PC-9 (cell line): ENCODE measurements at regions not wholly inside any gene's neighbourhood (a gene's known extent, or its start where the extent isn't known, plus 50 kb on each side); places are given as distances from the start of the nearest gene placed in this dataset.

Experiments
- BruUV-seq: library from RNA; stranded (reverse); fragments of 400-500 nt; replicated peaks from 2 replicates; lab custom pipeline; 2021; lab: Mats Ljungman, UMichigan
- CTCF ChIA-PET: fragments of 300-600 bp; sonication (Branson Sonifier 250); formaldehyde crosslinking; loops from one replicate; lab custom pipeline; 2022; ENCODE audit warnings: antibody characterized with exemption; lab: Charles Lee
- POLR2A ChIA-PET: fragments of 300-600 bp; sonication (Branson Sonifier 250); formaldehyde crosslinking; loops from one replicate; lab custom pipeline; 2022; ENCODE audit warnings: antibody characterized with exemption; ENCODE audit not compliant: unreplicated experiment; lab: Charles Lee
- DNase-seq, 2 experiments: peaks; one replicate each; pipeline versions ENCODE4 v3.0.0 to v3.0.0-alpha.2; 2015 to 2022; ENCODE audit warnings: mixed read lengths in 1 of 2
- H2AFZ ChIP-seq: fragments of 200-600 bp; sonication (generic); 2 replicates; pipeline ENCODE4 v1.8.1; 2017; ENCODE audit warnings: antibody characterized with exemption
- H3F3A ChIP-seq: fragments of 200-600 bp; sonication (generic); 2 replicates; pipeline ENCODE4 v1.8.1; 2017; ENCODE audit warnings: antibody characterized with exemption, mild to moderate bottlenecking, low read depth; ENCODE audit not compliant: insufficient read depth
- H3K27ac ChIP-seq: fragments of 200-600 bp; sonication (generic); 2 replicates; pipeline ENCODE4 v1.6.1; 2016; ENCODE audit warnings: mixed run types
- H3K27me3 ChIP-seq: fragments of 200-600 bp; sonication (generic); 2 replicates; pipeline ENCODE4 v1.6.1; 2016; ENCODE audit warnings: low read depth, mixed run types; ENCODE audit not compliant: insufficient read depth
- H3K36me3 ChIP-seq: fragments of 200-600 bp; sonication (generic); 2 replicates; pipeline ENCODE4 v1.6.1; 2016; ENCODE audit warnings: low read depth, mixed run types
- H3K4me1 ChIP-seq: fragments of 200-600 bp; sonication (generic); replicated peaks from 2 replicates; pipeline ENCODE4 v1.6.1; 2016; ENCODE audit warnings: mixed run types; ENCODE audit not compliant: insufficient read depth
- H3K4me2 ChIP-seq: fragments of 200-600 bp; sonication (generic); 2 replicates; pipeline ENCODE4 v1.6.1; 2017; ENCODE audit warnings: mixed run types
- H3K4me3 ChIP-seq: fragments of 200-600 bp; sonication (generic); 2 replicates; pipeline ENCODE4 v1.6.1; 2016; ENCODE audit warnings: mixed run types
- H3K79me2 ChIP-seq: fragments of 200-600 bp; sonication (generic); 2 replicates; pipeline ENCODE4 v1.6.1; 2017; ENCODE audit warnings: low read depth, mixed run types
- H3K9me2 ChIP-seq: fragments of 200-600 bp; sonication (generic); 2 replicates; pipeline ENCODE4 v1.8.1; 2017; ENCODE audit warnings: mild to moderate bottlenecking; ENCODE audit not compliant: insufficient read depth
- H3K9me3 ChIP-seq: fragments of 200-600 bp; sonication (generic); 2 replicates; pipeline ENCODE4 v1.8.1; 2016; ENCODE audit warnings: low read depth; ENCODE audit not compliant: insufficient read depth
- H4K20me1 ChIP-seq: fragments of 200-600 bp; sonication (generic); 2 replicates; pipeline ENCODE4 v1.8.1; 2017; ENCODE audit not compliant: insufficient read depth
- EZH2 ChIP-seq: fragments of 200-600 bp; sonication (generic); IDR thresholded peaks from 2 replicates; pipeline ENCODE4 v1.8.0; 2017; ENCODE audit warnings: antibody characterized with exemption, low read depth
- intact Hi-C: fragments of 100-400 bp; cut with micrococcal nuclease; formaldehyde crosslinking; loops from one replicate; pipeline ENCODE4 v1.10.0; 2022; ENCODE audit not compliant: unreplicated experiment
- TF ChIP-seq, protein P1 (sequence below): fragments of 200-600 bp; sonication (generic); conservative IDR thresholded peaks from 2 replicates; pipeline ENCODE4 v1.6.1; 2017; ENCODE audit warnings: mixed run types, antibody characterized with exemption, mild to moderate bottlenecking, moderate library complexity

DNA sequence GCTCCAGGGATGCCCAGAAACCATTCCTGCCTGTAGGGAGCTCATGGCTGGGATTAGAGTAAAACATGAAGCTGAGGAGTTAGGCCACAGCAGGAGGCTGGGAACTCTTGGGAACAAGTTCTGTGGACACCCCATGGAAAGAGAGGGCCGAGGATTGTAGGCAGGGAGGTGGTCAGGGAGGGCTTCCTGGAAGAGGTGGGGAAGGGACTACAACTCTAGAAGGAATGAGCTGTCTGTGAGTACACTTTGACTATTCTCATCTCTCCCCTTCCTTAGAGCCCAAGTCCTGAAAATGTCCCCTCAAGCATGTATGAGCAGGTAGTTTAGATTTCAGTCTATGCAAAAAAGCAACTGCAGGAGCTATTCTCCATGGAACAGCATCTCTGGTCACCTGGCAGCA is 139.9 kb upstream of the GLI2 start:
- Histone ChIP-seq H4K20me1 (no peaks in the 10 kb centered on the region), H3K9me2 (no peaks in the 10 kb centered on the region), H3K36me3 (no peaks in the 10 kb centered on the region), H2AFZ (no peak overlapping the region), H3K27me3 (no peaks in the 10 kb centered on the region), H3K79me2 (no peaks in the 10 kb centered on the region), H3K4me1 (peaks cover 3% of the 10 kb centered on the region; the same call in 1 of the 2 replicates), H3K9me3 (no peaks in the 10 kb centered on the region), H3K27ac (no peak overlapping the region), H3K4me2 (no peak overlapping the region), H3F3A (no peaks in the 10 kb centered on the region), H3K4me3 (no peak overlapping the region)
- no peak for DNase-seq
- BruUV-seq = no TSS peak
- POLR2A ChIA-PET = no interaction called here
- intact Hi-C loops = no loop called here
- CTCF ChIA-PET = no interaction called here
- TF ChIP-seq EZH2 = no peak
- TF ChIP-seq, protein P1, sequence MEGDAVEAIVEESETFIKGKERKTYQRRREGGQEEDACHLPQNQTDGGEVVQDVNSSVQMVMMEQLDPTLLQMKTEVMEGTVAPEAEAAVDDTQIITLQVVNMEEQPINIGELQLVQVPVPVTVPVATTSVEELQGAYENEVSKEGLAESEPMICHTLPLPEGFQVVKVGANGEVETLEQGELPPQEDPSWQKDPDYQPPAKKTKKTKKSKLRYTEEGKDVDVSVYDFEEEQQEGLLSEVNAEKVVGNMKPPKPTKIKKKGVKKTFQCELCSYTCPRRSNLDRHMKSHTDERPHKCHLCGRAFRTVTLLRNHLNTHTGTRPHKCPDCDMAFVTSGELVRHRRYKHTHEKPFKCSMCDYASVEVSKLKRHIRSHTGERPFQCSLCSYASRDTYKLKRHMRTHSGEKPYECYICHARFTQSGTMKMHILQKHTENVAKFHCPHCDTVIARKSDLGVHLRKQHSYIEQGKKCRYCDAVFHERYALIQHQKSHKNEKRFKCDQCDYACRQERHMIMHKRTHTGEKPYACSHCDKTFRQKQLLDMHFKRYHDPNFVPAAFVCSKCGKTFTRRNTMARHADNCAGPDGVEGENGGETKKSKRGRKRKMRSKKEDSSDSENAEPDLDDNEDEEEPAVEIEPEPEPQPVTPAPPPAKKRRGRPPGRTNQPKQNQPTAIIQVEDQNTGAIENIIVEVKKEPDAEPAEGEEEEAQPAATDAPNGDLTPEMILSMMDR = no peak

DNA sequence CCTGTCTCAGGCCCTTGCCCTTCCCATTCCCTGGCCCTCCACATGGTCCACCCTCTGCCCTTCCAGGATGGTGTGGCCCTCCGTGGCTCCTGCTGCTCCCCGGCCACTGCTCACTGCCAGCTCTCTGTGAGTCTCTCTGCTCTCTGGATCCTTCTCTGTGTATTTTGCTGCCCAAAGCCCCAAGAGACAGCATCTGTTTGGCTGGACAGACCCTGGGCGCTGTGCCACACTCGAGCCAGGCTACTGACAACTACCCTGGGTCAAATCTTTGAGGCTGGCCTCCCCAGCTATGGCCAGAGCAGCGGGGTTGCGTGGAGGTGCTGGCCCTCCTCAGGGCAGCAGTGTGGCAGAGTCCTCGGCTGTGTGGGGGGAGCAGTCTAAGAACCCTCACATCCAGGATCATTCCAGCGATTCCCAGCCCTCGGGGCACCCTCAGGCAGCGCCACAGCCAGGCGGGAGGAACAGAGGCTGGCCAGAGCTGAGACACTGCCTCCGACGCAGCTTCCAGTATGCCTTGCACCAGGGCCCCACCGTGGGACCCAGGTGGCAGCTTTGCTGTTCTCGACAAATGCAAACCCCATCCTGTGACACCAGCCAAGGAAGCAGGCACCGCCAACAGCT is 139.4 kb upstream of the GLI2 start:
- ChIA-PET CTCF (no interaction called here), POLR2A (no interaction called here)
- H3K9me2 ChIP-seq = no peaks in the 10 kb centered on the region
- no peak for DNase-seq
- TF ChIP-seq, protein P1 = no peak
- TF ChIP-seq EZH2 = no peak
- H3K79me2 ChIP-seq = no peaks in the 10 kb centered on the region
- no peak overlapping the region for H3K4me3 ChIP-seq
- no peak overlapping the region for H2AFZ ChIP-seq
- 0 out of 2 replicates have a peak, but pooled peaks cover 3% of the 10 kb centered on the region for H3K4me1 ChIP-seq
- no peak overlapping the region for H3K4me2 ChIP-seq
- H3K36me3 ChIP-seq = no peaks in the 10 kb centered on the region
- no peaks in the 10 kb centered on the region for H3K9me3 ChIP-seq
- H3F3A ChIP-seq = no peaks in the 10 kb centered on the region
- H4K20me1 ChIP-seq = no peaks in the 10 kb centered on the region
- intact Hi-C loops = no loop called here
- BruUV-seq = no TSS peak
- H3K27me3 ChIP-seq = no peaks in the 10 kb centered on the region
- no peak overlapping the region for H3K27ac ChIP-seq

DNA sequence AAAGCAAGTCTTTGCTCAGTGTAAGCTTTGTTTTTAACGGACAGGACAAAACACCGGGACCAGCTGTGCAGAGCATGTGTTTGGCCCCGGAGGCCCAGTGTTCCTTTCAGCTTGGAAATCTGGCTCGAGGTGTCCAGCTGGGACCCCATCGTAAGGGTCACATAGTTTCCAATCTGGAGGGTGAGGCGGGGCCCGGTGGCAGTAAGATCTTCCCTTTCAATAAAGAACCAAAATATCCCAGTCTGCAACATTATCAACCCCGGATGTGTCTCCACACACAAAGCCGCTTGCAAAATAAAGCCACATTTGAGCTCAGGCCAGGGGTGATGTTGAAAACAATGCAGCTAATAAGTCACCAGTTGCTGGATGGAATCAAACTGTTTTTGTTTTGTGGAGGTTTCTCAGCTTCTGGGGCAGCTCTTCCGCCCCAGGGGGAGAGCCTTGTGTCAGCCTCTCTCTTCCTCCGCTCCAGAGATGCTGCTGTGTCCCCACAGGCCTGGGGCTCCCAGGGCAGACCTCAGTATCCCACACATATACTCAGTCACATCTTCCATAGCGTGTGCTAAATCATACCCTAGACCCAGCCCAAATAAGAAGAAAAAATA is 138.6 kb upstream of the GLI2 start:
- POLR2A ChIA-PET = no interaction called here
- BruUV-seq = no TSS peak
- H3K27ac ChIP-seq = no peak overlapping the region

More for the DNA sequence above, 138.6 kb upstream of the GLI2 start:
- DNase-seq = no peak
- Histone ChIP-seq H3K4me3 (no peak overlapping the region), H2AFZ (no peak overlapping the region), H3K4me1 (0 out of 2 replicates have a peak, but pooled peaks cover 3% of the 10 kb centered on the region), H3K9me3 (no peaks in the 10 kb centered on the region), H4K20me1 (no peaks in the 10 kb centered on the region), H3K4me2 (no peak overlapping the region), H3K36me3 (no peaks in the 10 kb centered on the region), H3K79me2 (no peaks in the 10 kb centered on the region), H3K9me2 (no peaks in the 10 kb centered on the region), H3F3A (peaks cover 1% of the 10 kb centered on the region; the same call in 1 of the 2 replicates), H3K27me3 (no peaks in the 10 kb centered on the region)
- intact Hi-C loops = no loop called here
- CTCF ChIA-PET = no interaction called here
- TF ChIP-seq, protein P1 = no peak
- no peak for TF ChIP-seq EZH2
